ENCODE measurements at regions not wholly inside any gene's neighbourhood (a gene's known extent, or its start where the extent isn't known, plus 50 kb on each side); places are given as distances from the start of the nearest gene placed in this dataset.

- WGBS, 2 donors (ENCODE audit: low coverage in 1 of 2): 79 to 85% methylated on average over 2 of the region's 2 CpGs
- no peaks in the 10 kb centered on the region for H3K27me3 ChIP-seq
- H3K27ac ChIP-seq: no peak overlapping the region
- H3K36me3 ChIP-seq: no peaks in the 10 kb centered on the region
- H3K4me1 ChIP-seq: no peaks in the 10 kb centered on the region
- TF ChIP-seq POLR2A (IDR thresholded peaks at IDR 0.05) (no peak), POLR2AphosphoS5 (IDR thresholded peaks at IDR 0.05) (no peak), EP300 (IDR thresholded peaks at IDR 0.05) (no peak)
- TF ChIP-seq, protein P1, sequence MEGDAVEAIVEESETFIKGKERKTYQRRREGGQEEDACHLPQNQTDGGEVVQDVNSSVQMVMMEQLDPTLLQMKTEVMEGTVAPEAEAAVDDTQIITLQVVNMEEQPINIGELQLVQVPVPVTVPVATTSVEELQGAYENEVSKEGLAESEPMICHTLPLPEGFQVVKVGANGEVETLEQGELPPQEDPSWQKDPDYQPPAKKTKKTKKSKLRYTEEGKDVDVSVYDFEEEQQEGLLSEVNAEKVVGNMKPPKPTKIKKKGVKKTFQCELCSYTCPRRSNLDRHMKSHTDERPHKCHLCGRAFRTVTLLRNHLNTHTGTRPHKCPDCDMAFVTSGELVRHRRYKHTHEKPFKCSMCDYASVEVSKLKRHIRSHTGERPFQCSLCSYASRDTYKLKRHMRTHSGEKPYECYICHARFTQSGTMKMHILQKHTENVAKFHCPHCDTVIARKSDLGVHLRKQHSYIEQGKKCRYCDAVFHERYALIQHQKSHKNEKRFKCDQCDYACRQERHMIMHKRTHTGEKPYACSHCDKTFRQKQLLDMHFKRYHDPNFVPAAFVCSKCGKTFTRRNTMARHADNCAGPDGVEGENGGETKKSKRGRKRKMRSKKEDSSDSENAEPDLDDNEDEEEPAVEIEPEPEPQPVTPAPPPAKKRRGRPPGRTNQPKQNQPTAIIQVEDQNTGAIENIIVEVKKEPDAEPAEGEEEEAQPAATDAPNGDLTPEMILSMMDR (IDR thresholded peaks at IDR 0.05): no peak
- no peak overlapping the region for H3K4me3 ChIP-seq
- peaks cover 0 to 6% (median 0%) of the 10 kb centered on the region in 3 donors for H3K9me3 ChIP-seq
- no peak for ATAC-seq
Measured at GRCh38 chr4:36677112-36677511, 395.7 kb downstream of the DTHD1 start.

GRCh38 chr4:36677874-36678273, 396.5 kb downstream of the DTHD1 start:
- TF ChIP-seq, protein P1 (IDR thresholded peaks at IDR 0.05): no peak
- no peak for TF ChIP-seq POLR2A (IDR thresholded peaks at IDR 0.05)
- no peak for TF ChIP-seq POLR2AphosphoS5 (IDR thresholded peaks at IDR 0.05)
- H3K36me3 ChIP-seq: no peaks in the 10 kb centered on the region
- no peak overlapping the region for H3K4me3 ChIP-seq
- no peaks in the 10 kb centered on the region for H3K4me1 ChIP-seq
- 42 to 43% methylated on average over 1 of the region's 1 CpG for WGBS, 2 donors (ENCODE audit: low coverage in 1 of 2)
- H3K27ac ChIP-seq: no peak overlapping the region
- no peak for ATAC-seq
- H3K9me3 ChIP-seq: peaks cover 0 to 6% (median 0%) of the 10 kb centered on the region in 3 donors
- H3K27me3 ChIP-seq: no peaks in the 10 kb centered on the region

GRCh38 chr4:36687681-36688080, 406.3 kb downstream of the DTHD1 start:
- Histone ChIP-seq H3K27me3 (no peaks in the 10 kb centered on the region), H3K9me3 (peaks cover 0 to 10% (median 0%) of the 10 kb centered on the region in 3 donors), H3K4me1 (no peaks in the 10 kb centered on the region), H3K36me3 (no peaks in the 10 kb centered on the region), H3K27ac (no peak overlapping the region), H3K4me3 (no peak overlapping the region)
- 80 to 91% methylated on average over 1 of the region's 1 CpG for WGBS, 2 donors (ENCODE audit: low coverage in 1 of 2)
- ATAC-seq: no peak
- TF ChIP-seq EP300 (IDR thresholded peaks at IDR 0.05) (no peak), POLR2AphosphoS5 (IDR thresholded peaks at IDR 0.05) (no peak), POLR2A (IDR thresholded peaks at IDR 0.05) (no peak)
- TF ChIP-seq, protein P1 (IDR thresholded peaks at IDR 0.05): no peak

DNA sequence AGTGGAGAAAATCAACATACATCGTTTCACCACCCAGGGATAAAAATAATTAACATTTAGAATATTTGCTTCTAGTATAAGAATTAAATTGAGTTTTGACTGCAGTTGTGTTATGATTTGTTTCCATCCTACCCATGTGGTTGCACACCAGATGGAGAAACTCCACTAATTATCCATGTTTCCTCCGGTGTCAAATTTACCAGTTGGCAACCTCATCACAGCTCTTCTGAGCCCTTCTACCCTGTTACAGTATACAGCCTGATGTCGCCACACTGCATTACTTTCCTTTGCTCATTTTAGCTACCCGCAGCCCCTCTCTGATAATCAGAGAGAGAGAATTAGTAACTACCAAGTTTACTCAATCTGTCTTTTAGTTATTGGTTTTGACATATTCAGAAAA, 411.2 kb downstream of the DTHD1 start:
- TF ChIP-seq, protein P1 (IDR thresholded peaks at IDR 0.05): no peak
- no peaks in the 10 kb centered on the region for H3K4me1 ChIP-seq
- no peaks in the 10 kb centered on the region for H3K36me3 ChIP-seq
- H3K27me3 ChIP-seq: no peaks in the 10 kb centered on the region
- H3K27ac ChIP-seq: no peak overlapping the region
- no peaks in the 10 kb centered on the region for H3K9me3 ChIP-seq
- WGBS, 2 donors (ENCODE audit: low coverage in 1 of 2): 84 to 86% methylated on average over 3 to 4 of the region's 4 CpGs
- ATAC-seq: no peak
- H3K4me3 ChIP-seq: no peak overlapping the region

GRCh38 chr4:36702245-36702644, 420.8 kb downstream of the DTHD1 start:
- no peaks in the 10 kb centered on the region for H3K27me3 ChIP-seq
- H3K27ac ChIP-seq: no peak overlapping the region
- peaks cover 0 to 7% (median 0%) of the 10 kb centered on the region in 3 donors for H3K9me3 ChIP-seq
- H3K36me3 ChIP-seq: no peaks in the 10 kb centered on the region
- H3K4me3 ChIP-seq: no peak overlapping the region
- TF ChIP-seq, protein P1 (IDR thresholded peaks at IDR 0.05): no peak
- TF ChIP-seq EP300 (IDR thresholded peaks at IDR 0.05) (no peak), POLR2A (IDR thresholded peaks at IDR 0.05) (no peak), POLR2AphosphoS5 (IDR thresholded peaks at IDR 0.05) (no peak)
- no peak for ATAC-seq
- 50% methylated on average over 1 of the region's 1 CpG; no CpG with 5 or more reads in 1 of the 2 donors for WGBS, 2 donors (ENCODE audit: low coverage in 1 of 2)
- H3K4me1 ChIP-seq: no peaks in the 10 kb centered on the region
